ENCODE measurements at regions not wholly inside any gene's neighbourhood (a gene's known extent, or its start where the extent isn't known, plus 50 kb on each side); places are given as distances from the start of the nearest gene placed in this dataset.

DNA sequence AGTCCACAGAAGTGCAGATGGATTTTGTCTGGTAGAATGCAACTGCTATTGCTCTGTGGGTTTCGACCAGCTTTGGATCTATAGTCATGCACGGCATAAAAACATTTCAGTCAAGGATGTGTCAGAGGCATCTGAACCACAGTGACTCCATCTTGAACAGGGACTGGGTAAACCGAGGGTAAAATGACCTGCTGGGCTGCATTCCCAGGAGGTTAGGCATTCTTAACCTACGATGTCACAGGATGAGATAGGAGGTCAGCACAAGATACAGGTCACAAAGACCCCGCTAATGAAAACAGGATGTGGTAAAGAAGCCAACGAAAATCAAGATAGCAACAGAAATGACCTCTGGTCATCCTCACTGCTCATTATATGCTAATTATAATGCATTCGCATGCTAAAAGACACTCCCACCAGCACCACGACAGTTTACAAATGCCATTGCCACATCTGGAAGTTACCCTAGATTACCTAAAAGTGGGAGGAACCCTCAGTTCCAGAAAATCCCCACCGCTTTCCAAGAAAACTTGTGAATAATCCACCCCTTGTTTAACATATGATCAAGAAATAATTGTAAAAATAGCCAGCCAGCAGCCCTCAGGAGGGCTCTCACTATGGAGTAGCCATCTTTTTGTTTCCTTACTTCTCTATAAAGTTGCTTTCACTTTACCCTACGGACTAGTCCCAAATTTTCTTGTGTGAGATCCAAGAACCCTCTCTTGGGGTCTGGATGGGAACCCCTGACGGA is 50.7 kb upstream of the CPXM2 start:
- intact Hi-C loops (cut with micrococcal nuclease): no loop called here
- no TSS peak for BruUV-seq (replicated peaks)
- ChIA-PET CTCF (no interaction called here), RAD21 (ENCODE audit: low non-redundant PET in 1 of 2, low total read pairs in 2 of 2, uncharacterized antibody in 2 of 2, unreplicated experiment in 2 of 2) (no interaction called here), POLR2A (no interaction called here)
- ATAC-seq (no peak), DNase-seq (ENCODE audit: low read depth, low spot score) (no peak)
- Histone ChIP-seq H3K9ac (ENCODE audit: low read length) (no peak overlapping the region), H3K4me3 (replicated peaks in 1 of 2; ENCODE audit: low read depth in 1 of 2, low read length in 2 of 2) (no peak overlapping the region), H3K27ac (ENCODE audit: low read depth, low read length) (no peak overlapping the region), H3K4me2 (ENCODE audit: low read length) (no peak overlapping the region), H3K4me1 (ENCODE audit: control insufficient read depth in 1 of 2, insufficient read depth in 2 of 2, low read length in 2 of 2) (peaks cover 0 to 14% of the 10 kb centered on the region in 2 experiments; a peak in 1 of 4 replicates), H3K9me3 (ENCODE audit: control insufficient read depth in 1 of 2, insufficient read depth in 1 of 2, low read depth in 1 of 2, low read length in 2 of 2) (no peaks in the 10 kb centered on the region), H3K36me3 (ENCODE audit: control insufficient read depth in 1 of 2, insufficient read depth in 2 of 2, low read length in 2 of 2) (no peaks in the 10 kb centered on the region), H3K27me3 (ENCODE audit: insufficient read depth, low read length) (no peaks in the 10 kb centered on the region), H3K9me2 (ENCODE audit: insufficient read depth) (no peaks in the 10 kb centered on the region), H2AFZ (ENCODE audit: low read depth, low read length, poor library complexity, severe bottlenecking) (no peak overlapping the region), H3K79me2 (ENCODE audit: insufficient read depth, low read length) (no peaks in the 10 kb centered on the region), H4K20me1 (ENCODE audit: insufficient read depth) (no peaks in the 10 kb centered on the region)
- no peak for TF ChIP-seq FOSL1 (IDR thresholded peaks at IDR 0.05; ENCODE audit: low read depth)
- no peak for TF ChIP-seq RAD21 (IDR thresholded peaks at IDR 0.05; ENCODE audit: low read depth)
- no peak for TF ChIP-seq POLR2AphosphoS5 (IDR thresholded peaks at IDR 0.05; ENCODE audit: low read depth, low read length)
- TF ChIP-seq CBX3 (IDR thresholded peaks at IDR 0.05; ENCODE audit: low read depth): no peak
- no peak for TF ChIP-seq MAX (IDR thresholded peaks at IDR 0.05)
- no peak for TF ChIP-seq POLR2A (IDR thresholded peaks at IDR 0.05; ENCODE audit: borderline replicate concordance, extremely low read depth, insufficient read depth, insufficient read length)
- TF ChIP-seq, protein P1, sequence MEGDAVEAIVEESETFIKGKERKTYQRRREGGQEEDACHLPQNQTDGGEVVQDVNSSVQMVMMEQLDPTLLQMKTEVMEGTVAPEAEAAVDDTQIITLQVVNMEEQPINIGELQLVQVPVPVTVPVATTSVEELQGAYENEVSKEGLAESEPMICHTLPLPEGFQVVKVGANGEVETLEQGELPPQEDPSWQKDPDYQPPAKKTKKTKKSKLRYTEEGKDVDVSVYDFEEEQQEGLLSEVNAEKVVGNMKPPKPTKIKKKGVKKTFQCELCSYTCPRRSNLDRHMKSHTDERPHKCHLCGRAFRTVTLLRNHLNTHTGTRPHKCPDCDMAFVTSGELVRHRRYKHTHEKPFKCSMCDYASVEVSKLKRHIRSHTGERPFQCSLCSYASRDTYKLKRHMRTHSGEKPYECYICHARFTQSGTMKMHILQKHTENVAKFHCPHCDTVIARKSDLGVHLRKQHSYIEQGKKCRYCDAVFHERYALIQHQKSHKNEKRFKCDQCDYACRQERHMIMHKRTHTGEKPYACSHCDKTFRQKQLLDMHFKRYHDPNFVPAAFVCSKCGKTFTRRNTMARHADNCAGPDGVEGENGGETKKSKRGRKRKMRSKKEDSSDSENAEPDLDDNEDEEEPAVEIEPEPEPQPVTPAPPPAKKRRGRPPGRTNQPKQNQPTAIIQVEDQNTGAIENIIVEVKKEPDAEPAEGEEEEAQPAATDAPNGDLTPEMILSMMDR (IDR thresholded peaks at IDR 0.05 in 2 of 3, conservative IDR thresholded peaks at IDR 0.05 in 1 of 3; ENCODE audit: borderline replicate concordance in 1 of 3, insufficient read depth in 1 of 3, low read depth in 2 of 3, low read length in 2 of 3): no peak
- no peak for TF ChIP-seq ZNF274 (IDR thresholded peaks at IDR 0.05; ENCODE audit: low read depth, low read length)
- TF ChIP-seq EZH2 (IDR thresholded peaks at IDR 0.05): no peak
- no peak for TF ChIP-seq EGR1 (IDR thresholded peaks at IDR 0.05; ENCODE audit: low read depth)
- TF ChIP-seq SRF (IDR thresholded peaks at IDR 0.05; ENCODE audit: low read depth): no peak
- TF ChIP-seq, protein P2, sequence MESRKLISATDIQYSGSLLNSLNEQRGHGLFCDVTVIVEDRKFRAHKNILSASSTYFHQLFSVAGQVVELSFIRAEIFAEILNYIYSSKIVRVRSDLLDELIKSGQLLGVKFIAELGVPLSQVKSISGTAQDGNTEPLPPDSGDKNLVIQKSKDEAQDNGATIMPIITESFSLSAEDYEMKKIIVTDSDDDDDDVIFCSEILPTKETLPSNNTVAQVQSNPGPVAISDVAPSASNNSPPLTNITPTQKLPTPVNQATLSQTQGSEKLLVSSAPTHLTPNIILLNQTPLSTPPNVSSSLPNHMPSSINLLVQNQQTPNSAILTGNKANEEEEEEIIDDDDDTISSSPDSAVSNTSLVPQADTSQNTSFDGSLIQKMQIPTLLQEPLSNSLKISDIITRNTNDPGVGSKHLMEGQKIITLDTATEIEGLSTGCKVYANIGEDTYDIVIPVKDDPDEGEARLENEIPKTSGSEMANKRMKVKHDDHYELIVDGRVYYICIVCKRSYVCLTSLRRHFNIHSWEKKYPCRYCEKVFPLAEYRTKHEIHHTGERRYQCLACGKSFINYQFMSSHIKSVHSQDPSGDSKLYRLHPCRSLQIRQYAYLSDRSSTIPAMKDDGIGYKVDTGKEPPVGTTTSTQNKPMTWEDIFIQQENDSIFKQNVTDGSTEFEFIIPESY (IDR thresholded peaks at IDR 0.05; ENCODE audit: extremely low read depth, insufficient replicate concordance, low read length): no peak
- no peak for TF ChIP-seq ATF3 (IDR thresholded peaks at IDR 0.05)
- no peak for TF ChIP-seq YY1 (IDR thresholded peaks at IDR 0.05; ENCODE audit: extremely low read depth, insufficient replicate concordance, low read depth, low read length)
- TF ChIP-seq SP1 (IDR thresholded peaks at IDR 0.05; ENCODE audit: low read depth): no peak
- TF ChIP-seq JUND (IDR thresholded peaks at IDR 0.05): no peak
- no peak for TF ChIP-seq SIN3A (IDR thresholded peaks at IDR 0.05; ENCODE audit: low read depth)

Measured in HCT116 (cell line).